Loucy (cell line): ENCODE measurements at regions not wholly inside any gene's neighbourhood (a gene's known extent, or its start where the extent isn't known, plus 50 kb on each side); places are given as distances from the start of the nearest gene placed in this dataset.

Experiments used
- CTCF ChIP-seq: fragments of 200-600 bp; sonication (generic); conservative IDR thresholded peaks from 2 replicates; pipeline ENCODE4 v1.5.1; 2014; ENCODE audit warnings: mild to moderate bottlenecking, antibody characterized with exemption, low read length
- EZH2phosphoT487 ChIP-seq: fragments of 200-600 bp; IDR thresholded peaks from 2 replicates; pipeline ENCODE4 v1.6.1; 2018; ENCODE audit warnings: antibody characterized with exemption, mild to moderate bottlenecking, moderate library complexity, borderline replicate concordance

GRCh38 chr5:125496393-125496792 is 750.0 kb upstream of the ZNF608 start:
- TF ChIP-seq CTCF, result no peak
- TF ChIP-seq EZH2phosphoT487, result no peak
